ENCODE measurements at regions not wholly inside any gene's neighbourhood (a gene's known extent, or its start where the extent isn't known, plus 50 kb on each side); places are given as distances from the start of the nearest gene placed in this dataset.
"Not testable (repeated sequence)": the region's sequence is repeated elsewhere in the genome, so short reads cannot be mapped to it uniquely, and the experiment has no call there.

DNA sequence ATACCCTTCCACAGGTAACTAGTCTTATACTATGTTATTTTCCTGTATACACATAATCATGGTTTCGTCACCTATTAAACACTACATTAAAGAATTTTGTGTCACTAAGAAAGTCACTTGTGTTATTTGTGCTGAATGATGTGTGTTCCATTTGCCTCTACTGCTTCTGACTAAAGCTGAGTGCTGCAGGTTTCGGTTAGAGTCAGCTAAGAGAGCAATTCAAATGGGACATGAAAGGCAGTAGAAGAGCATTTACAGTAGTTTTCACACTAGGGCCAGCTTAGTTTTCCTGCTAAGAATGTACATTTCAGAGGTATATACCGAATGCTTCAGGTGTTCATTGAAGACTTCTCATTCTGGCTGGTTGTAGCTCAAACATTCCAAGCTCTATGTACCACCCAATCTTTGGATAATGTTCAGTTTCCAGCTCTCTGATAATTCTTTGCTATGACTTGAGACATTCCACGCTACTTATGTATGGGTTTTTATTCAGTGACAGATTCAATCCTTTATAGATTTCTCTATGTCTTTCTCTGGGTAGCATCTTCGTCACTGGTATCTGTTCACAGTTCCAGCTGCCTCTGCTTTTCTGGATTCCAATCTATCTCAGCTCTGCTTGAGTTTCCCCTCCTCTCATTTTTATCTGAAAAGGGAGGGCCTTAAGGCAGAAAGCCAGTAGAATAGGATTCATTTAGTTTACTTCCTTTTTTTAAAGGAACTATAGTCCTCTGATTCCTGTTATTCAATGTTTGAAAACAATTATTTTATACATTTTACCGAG is 164.4 kb downstream of the CXXC4 start:
- Histone ChIP-seq H3K4me3 (no peak overlapping the region), H3K27ac (no peak overlapping the region), H3K9me3 (peaks cover 0 to 10% (median 3%) of the 10 kb centered on the region in 12 donors), H3K27me3 (no peaks in the 10 kb centered on the region), H3K36me3 (no peaks in the 10 kb centered on the region), H3K4me1 (no peaks in the 10 kb centered on the region)
- DNase-seq (no peak), ATAC-seq (no peak)
- 52 to 61% (median 53%) methylated on average over 6 of the region's 6 CpGs for WGBS, 4 donors
- no peak for TF ChIP-seq POLR2A (IDR thresholded peaks at IDR 0.05)
- TF ChIP-seq, protein P1, sequence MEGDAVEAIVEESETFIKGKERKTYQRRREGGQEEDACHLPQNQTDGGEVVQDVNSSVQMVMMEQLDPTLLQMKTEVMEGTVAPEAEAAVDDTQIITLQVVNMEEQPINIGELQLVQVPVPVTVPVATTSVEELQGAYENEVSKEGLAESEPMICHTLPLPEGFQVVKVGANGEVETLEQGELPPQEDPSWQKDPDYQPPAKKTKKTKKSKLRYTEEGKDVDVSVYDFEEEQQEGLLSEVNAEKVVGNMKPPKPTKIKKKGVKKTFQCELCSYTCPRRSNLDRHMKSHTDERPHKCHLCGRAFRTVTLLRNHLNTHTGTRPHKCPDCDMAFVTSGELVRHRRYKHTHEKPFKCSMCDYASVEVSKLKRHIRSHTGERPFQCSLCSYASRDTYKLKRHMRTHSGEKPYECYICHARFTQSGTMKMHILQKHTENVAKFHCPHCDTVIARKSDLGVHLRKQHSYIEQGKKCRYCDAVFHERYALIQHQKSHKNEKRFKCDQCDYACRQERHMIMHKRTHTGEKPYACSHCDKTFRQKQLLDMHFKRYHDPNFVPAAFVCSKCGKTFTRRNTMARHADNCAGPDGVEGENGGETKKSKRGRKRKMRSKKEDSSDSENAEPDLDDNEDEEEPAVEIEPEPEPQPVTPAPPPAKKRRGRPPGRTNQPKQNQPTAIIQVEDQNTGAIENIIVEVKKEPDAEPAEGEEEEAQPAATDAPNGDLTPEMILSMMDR (IDR thresholded peaks at IDR 0.05): no peak
- intact Hi-C loops (cut with DNase I): no loop called here

DNA sequence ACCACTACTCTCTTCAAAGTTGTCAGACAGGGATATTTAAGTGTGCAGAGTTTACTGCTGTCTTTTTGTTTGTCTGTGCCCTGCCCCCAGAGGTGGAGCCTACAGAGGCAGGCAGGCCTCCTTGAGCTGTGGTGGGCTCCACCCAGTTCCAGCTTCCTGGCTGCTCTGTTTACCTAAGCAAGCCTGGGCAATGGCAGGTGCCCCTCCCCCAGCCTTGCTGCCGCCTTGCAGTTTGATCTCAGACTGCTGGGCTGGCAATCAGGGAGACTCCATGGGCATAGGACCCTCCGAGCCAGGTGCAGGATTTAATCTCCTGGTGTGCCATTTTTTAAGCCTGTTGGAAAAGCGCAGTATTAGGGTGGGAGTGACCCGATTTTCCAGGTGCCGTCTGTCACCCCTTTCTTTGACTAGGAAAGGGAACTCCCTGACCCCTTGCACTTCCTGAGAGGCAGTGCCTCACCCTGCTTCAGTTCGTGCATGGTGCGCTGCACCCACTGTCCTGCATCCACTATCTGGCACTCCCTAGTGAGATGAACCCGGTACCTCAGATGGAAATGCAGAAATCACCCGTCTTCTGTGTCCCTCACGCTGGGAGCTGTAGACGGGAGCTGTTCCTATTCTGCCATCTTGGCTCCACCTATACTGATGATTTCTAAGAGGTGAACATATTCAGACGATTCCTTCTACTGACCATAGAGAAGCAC is 167.6 kb downstream of the CXXC4 start:
- H3K4me1 ChIP-seq; DNase-seq; H3K9me3 ChIP-seq; H3K27me3 ChIP-seq; H3K36me3 ChIP-seq; H3K27ac ChIP-seq; ATAC-seq; intact Hi-C loops (cut with DNase I); H3K4me3 ChIP-seq: not testable (repeated sequence)
- WGBS, 4 donors: 83 to 93% (median 86%) methylated on average over 12 of the region's 12 CpGs

DNA sequence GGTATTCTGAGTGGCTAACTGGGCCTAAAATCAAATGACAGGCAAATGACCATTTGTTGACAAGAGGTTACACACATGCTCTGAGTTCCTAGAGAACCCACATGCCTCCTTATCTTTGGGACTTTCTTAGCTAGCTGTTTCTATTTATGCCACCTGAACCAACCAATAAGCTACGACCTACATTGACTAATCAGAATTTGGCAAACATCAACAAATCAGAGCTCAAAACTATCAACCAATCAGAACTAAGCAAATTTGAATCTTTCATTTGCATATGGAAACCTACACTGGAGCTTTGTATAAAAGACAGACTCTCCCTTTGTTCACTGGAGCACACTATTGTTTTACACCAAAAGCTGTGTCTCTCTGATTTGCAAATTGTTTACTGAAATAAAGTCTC is 192.0 kb downstream of the CXXC4 start:
- peak in 1 of 4 donors; percentile 47 for ATAC-seq
- H3K4me3 ChIP-seq: no peak overlapping the region
- 41 to 49% (median 47%) methylated on average over 1 of the region's 1 CpG for WGBS, 4 donors
- TF ChIP-seq, protein P1 (IDR thresholded peaks at IDR 0.05): no peak
- TF ChIP-seq POLR2A (IDR thresholded peaks at IDR 0.05): no peak
- H3K27ac ChIP-seq: no peak overlapping the region
- no peaks in the 10 kb centered on the region for H3K27me3 ChIP-seq
- no peaks in the 10 kb centered on the region for H3K4me1 ChIP-seq
- peaks cover 0 to 9% (median 0%) of the 10 kb centered on the region in 12 donors for H3K9me3 ChIP-seq
- intact Hi-C loops (cut with DNase I): no loop called here
- H3K36me3 ChIP-seq: no peaks in the 10 kb centered on the region
- no peak for DNase-seq

DNA sequence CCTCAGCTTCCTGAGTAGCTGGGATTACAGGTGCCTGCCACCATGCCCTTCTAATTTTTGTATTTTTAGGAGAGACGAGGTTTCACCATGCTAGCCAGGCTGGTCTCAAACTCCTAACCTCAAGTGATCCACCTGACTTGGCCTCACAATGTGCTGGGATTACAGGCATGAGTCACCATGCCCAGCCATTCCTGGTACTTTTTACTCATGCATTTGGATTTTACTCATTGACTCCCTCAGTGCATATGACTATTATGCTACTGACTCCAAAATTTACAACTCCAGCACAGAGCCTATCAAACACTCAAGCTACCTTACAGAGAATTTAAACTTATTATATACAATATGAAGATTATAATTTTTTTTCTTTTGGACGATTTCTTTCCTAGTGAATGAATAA is 199.9 kb downstream of the CXXC4 start:
- DNase-seq (no peak), ATAC-seq (no peak)
- intact Hi-C loops (cut with DNase I): no loop called here
- Histone ChIP-seq H3K9me3 (peaks cover 0 to 15% (median 0%) of the 10 kb centered on the region in 12 donors), H3K4me3 (no peak overlapping the region), H3K4me1 (no peaks in the 10 kb centered on the region), H3K27me3 (no peaks in the 10 kb centered on the region), H3K27ac (no peak overlapping the region), H3K36me3 (no peaks in the 10 kb centered on the region)
- no peak for TF ChIP-seq POLR2A (IDR thresholded peaks at IDR 0.05)
- TF ChIP-seq, protein P1 (IDR thresholded peaks at IDR 0.05): no peak
- WGBS, 4 donors: 67 to 74% (median 70%) methylated on average over 2 of the region's 2 CpGs
